HG02623 (cell line): ENCODE measurements at regions not wholly inside any gene's neighbourhood (a gene's known extent, or its start where the extent isn't known, plus 50 kb on each side); places are given as distances from the start of the nearest gene placed in this dataset.

Source experiments
- ATAC-seq: cut with Tn5 transposase; IDR thresholded peaks from one replicate; pipeline ENCODE4 v1.9.1; 2021; ENCODE audit warnings: moderate library complexity; ENCODE audit not compliant: unreplicated experiment

DNA sequence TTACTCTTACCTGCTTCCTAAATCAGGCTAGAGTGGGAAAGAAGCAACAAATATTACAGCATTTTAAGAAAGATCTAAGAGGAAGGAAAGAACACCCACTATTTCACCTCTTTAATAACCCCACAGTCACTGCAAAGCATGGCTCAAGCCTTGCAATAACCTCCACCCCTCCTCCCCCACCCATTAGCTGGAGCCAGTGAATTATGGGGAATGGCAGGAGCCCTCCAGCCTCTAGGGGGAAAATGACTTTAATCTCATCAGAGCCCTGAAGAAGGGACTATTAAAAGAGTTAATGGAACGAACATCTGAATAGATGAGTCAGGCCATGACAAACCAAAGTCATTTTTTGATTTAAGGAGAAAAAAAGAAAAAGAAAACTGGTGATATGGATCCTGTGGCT lies 630.7 kb upstream of the PLXNA2 start:
- no peak for ATAC-seq

DNA sequence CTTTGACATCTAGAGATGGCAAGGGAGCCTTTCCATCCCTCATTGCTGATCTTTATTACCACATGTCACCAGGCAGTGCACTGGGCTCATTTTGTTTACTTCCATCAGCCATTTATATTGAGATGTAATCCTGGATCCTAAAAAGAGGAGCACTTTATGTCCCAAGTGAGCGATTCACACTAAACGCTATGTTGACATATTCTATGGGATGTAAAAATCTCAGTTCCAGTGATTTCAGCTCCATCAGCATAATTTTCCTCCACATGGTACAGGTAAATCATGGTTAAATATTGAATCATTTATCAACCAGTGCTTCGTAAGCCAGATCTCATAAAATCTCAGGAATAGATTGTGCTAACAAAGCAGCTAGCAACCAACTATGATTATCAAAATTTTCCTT lies 634.8 kb upstream of the PLXNA2 start:
- no peak for ATAC-seq

DNA sequence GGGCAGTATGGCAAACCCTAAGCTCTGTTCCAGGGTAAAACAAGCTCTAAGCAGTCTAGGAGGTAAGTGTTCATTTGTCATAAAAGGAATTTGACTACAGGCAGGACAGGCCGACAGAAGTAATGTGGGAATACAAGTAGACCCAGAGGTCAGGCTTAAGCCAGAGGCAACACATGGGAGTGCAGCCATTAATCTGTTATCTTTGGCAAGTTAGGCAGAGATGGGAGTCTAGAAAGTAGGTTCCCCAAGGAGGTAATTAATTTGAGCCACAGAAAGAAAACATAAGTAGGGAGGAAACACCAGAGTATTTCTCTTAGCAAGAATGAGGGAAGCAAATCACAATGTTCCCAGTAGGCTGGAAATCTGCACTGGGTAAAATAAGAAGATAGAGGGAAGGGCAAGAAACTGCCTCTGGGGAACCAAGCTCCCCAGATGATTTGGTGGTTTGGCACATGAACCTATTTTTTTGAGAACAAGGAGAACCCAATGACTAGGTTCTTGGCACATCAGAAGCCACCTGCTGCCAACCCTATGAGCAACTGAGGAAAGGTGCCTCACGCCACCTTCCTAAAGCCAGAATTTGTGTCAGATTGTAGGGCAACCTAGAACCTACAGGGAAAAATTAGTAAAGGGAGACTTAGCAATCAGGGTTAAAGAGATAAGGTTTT lies 636.4 kb upstream of the PLXNA2 start:
- no peak for ATAC-seq

GRCh38 chr1:208885060-208885459 lies 640.9 kb upstream of the PLXNA2 start:
- no peak for ATAC-seq

GRCh38 chr1:208885650-208886049 lies 641.5 kb upstream of the PLXNA2 start:
- ATAC-seq = no peak

- no peak for ATAC-seq
Measured at GRCh38 chr1:208888376-208888775, 644.2 kb upstream of the PLXNA2 start.

DNA sequence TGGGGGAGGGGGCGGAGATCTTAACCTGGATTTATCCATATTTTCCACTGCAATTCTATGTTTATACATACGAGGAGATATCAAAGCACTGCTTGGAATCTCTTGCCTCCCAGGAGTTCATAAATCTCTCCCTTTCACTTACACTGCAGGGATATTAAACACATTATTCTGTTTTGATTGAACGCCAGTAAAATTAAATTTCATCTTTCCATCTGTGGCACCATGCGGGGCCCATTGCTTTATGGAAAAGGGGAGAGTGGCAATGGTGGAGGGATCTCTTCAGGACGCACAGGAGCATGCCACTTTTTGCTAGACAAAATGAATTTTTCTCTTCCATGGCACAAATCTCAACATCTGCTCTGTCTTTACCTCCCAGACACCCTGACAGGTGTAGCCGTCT lies 648.0 kb upstream of the PLXNA2 start:
- no peak for ATAC-seq

- ATAC-seq = no peak
Measured at GRCh38 chr1:208893251-208893650, 649.1 kb upstream of the PLXNA2 start.

DNA sequence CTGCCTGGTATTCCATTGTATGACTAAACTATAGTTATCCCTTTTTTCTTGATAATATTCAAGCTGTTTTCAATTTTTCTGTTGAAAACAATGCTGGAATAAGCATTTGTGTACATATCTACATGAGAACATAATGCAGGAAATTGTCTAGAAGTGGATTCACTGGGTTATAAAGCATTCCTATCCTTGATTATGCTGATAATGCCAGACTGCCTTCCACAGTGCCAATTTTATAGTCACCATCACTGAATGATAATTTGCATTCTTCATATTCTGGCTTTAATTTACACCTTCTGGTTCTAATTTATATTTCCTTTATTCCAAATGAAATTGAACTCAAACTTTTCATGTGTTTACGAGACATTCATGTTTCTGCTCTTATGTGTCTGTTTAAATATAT lies 651.0 kb upstream of the PLXNA2 start:
- no peak for ATAC-seq

GRCh38 chr1:208895820-208896219 lies 651.6 kb upstream of the PLXNA2 start:
- ATAC-seq = no peak

- no peak for ATAC-seq
Measured at GRCh38 chr1:208896768-208897167, 652.6 kb upstream of the PLXNA2 start.

GRCh38 chr1:208899438-208899837 lies 655.3 kb upstream of the PLXNA2 start:
- ATAC-seq = no peak

GRCh38 chr1:208903251-208903905 lies 659.2 kb upstream of the PLXNA2 start:
- ATAC-seq = no peak

DNA sequence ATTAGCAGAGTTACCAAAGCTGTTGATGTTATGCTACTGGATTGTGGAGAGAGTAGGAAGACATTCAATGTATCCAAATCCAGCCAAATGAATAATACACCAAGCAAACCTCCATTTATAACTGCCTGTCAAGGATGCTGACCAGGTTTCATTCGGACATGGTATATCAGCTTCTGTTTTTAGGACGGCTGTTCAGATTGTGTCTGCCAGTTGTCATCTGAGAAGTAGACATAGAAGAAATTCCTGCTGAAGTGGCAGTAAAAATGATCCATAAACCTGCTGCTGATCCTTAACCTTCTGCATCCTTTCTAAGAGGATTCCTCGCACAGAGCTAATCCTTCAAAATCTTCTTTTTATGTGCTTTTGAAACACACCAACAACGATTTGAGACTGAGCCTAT lies 663.6 kb upstream of the PLXNA2 start:
- no peak for ATAC-seq

DNA sequence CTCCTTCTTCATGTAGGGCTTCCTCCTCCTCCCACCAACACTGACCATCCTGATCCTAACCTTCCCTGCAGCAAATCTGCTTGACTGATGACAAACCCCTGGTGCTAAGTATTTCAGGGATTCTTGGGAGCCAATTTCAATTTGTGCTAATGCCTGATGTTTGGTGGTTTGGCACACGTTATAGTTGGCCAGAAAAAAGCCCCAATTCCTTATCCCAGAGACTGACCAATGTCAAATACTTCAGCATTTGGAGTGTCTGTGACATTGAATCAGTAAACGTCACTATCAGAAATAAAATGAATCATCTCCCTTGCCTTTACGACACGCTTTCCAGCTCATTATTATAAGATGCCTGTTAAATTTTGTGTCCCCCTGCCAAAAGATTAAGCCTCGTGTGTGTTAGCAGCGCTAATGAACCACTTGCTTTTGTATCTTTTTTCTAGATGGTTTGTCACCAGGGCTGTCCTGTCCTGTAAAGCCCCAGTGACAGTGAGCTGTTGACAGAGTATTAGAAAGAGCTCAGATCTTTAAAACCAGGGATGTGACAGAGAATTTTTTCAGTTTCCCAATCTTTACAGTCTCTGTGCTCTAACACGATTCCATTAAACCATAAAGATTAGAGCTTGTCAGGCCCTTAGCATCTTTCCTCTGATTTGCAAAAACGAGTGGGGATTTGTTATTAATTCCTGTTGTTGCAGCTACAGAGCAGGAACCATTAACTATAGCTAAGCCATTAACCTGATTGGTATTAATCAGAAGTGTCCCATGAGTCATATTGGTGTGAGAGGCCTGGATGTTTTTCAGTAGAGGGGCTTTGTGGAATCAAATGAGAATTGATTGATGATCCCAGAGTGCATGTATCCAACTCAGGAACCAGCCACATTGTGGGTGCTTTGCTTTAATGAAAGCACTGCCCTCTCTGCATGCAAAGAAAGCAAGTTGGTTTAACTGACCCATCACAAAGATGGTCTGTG lies 665.1 kb upstream of the PLXNA2 start:
- no peak for ATAC-seq

DNA sequence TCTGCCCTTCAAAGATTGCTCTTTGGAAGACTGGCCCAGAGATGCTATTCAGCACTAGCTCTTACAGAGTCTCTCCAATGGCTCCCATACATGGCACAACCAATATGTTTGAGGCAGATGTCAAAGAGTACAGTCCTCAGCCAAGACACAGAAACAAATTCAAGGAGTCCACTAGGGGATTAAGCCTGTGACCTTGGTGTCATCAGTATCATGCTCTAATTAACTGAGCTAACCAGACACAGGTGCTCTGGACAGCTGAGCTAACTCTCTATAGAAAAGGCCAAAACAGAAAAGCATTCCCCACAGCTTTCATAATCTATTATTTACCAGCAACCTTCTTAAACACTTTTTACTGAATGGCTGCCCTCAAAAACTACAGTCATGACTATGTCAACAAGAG lies 666.0 kb upstream of the PLXNA2 start:
- ATAC-seq = no peak

- ATAC-seq = no peak
Measured at GRCh38 chr1:208917281-208917680, 666.2 kb upstream of the CAMK1G start.

DNA sequence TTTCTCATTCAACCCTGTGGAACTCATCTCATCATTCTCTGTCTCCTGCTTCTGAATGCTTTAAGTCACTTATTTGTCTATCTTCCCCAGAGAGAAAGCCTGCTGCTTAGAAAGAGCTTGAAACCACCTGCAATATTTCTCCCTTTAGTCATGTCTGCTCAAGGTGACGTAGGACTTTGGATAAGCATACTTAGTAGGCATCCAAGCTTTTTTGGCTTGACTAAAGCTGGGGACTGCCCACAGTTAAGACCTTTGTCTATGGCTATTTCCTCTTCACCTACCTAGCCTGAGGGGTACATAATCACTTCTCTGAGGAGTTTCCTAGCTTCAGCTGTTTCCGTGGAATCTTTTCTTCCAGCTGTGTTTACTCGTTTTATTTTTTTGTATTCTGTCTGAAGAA lies 665.8 kb upstream of the CAMK1G start:
- no peak for ATAC-seq

DNA sequence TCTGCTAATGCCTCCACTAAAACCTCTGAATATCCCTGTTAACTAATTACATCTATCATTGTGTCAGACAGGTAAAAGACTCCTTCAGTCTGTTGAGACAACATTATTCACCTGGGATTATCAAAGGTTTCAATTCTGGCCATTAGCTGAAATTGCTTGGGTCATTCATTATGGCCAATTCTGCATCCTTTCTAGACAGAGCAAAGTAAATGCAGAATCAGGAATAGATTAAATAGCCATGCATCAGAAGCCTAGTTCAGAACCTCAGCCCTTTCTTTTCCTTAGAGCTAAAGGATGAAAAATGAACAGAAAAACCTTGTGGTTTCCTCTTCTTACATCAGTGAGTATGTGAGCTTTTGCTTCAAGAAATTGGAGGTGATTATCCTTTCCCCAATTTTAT lies 665.4 kb upstream of the CAMK1G start:
- no peak for ATAC-seq

DNA sequence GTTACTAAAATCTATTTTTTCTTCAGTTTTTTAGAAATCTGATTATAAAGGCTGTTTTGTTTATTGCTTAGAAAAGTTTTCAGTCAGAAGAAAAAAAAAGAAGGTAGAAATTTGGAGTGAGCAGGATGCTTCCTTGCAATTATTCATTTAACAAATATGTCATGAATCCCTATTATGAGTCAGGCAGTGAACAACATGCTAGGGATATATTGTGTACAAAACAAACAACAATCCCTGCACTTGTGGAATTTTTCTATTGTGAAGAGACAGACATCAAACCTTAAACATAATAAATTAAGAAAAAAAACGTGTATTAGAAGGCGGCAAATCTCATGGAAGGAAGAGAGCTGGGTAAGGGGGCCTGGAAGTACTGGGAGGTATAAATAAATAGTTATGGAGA lies 664.1 kb upstream of the CAMK1G start:
- ATAC-seq = no peak

GRCh38 chr1:208921259-208921658 lies 662.3 kb upstream of the CAMK1G start:
- no peak for ATAC-seq

- ATAC-seq = no peak
Measured at GRCh38 chr1:208923456-208923855, 660.1 kb upstream of the CAMK1G start.
